ENCODE measurements at regions not wholly inside any gene's neighbourhood (a gene's known extent, or its start where the extent isn't known, plus 50 kb on each side); places are given as distances from the start of the nearest gene placed in this dataset.

- POLR2A ChIA-PET, result no interaction called here
- no peak overlapping the region for H3K4me3 ChIP-seq (replicated peaks in 1 of 3; ENCODE audit: insufficient read depth in 1 of 3, low read depth in 1 of 3, low read length in 3 of 3)
- intact Hi-C loops (cut with micrococcal nuclease), result no loop called here
- H3K9me3 ChIP-seq (replicated peaks; ENCODE audit: control insufficient read depth, insufficient read depth, low read length), result no peaks in the 10 kb centered on the region
- H2AFZ ChIP-seq (ENCODE audit: low read depth, low read length), result no peak overlapping the region
- no peak overlapping the region for H3K27ac ChIP-seq (ENCODE audit: insufficient read depth, low read depth, low read length)
- no peaks in the 10 kb centered on the region for H3K79me2 ChIP-seq (ENCODE audit: control insufficient read depth, insufficient read depth, low read length)
- H3K36me3 ChIP-seq (ENCODE audit: control insufficient read depth in 2 of 2, extremely low read depth in 1 of 2, insufficient read depth in 2 of 2, low read length in 2 of 2), result no peaks in the 10 kb centered on the region
- H3K27me3 ChIP-seq (ENCODE audit: control insufficient read depth in 2 of 2, insufficient read depth in 2 of 2, low read length in 2 of 2), result no peaks in the 10 kb centered on the region
- no peak overlapping the region for H3K4me2 ChIP-seq (ENCODE audit: insufficient read depth, low read length)
- DNase-seq (ENCODE audit: low read depth, low spot score), result no peak
- no peaks in the 10 kb centered on the region for H4K20me1 ChIP-seq (replicated peaks; ENCODE audit: control insufficient read depth, extremely low read depth, insufficient read depth, low read length)
- dilution Hi-C loops (cut with MboI; ENCODE audit: extremely low pct_ligation_motif_present, low sequenced_read_pairs), result no loop called here
- no peak overlapping the region for H3K9ac ChIP-seq (replicated peaks; ENCODE audit: extremely low read depth, insufficient read depth, low read length)
- no peaks in the 10 kb centered on the region for H3K9me1 ChIP-seq (replicated peaks; ENCODE audit: control insufficient read depth, extremely low read depth, insufficient read depth, low read length)
- BruUV-seq (replicated peaks), result no TSS peak
- CTCF ChIA-PET, result interaction anchor here (1.3 to 2.2 kb wide), 2 partner anchors 10 to 39 kb away, joined by 3 to 8 read pairs; no protein-coding TSS in a partner anchor
- no peak for TF ChIP-seq EZH2 (IDR thresholded peaks at IDR 0.05; ENCODE audit: borderline replicate concordance, low read depth, low read length, severe bottlenecking)
- FAIRE-seq, result no peak
- no peaks in the 10 kb centered on the region for H3K4me1 ChIP-seq (ENCODE audit: control insufficient read depth, extremely low read depth, insufficient read depth, low read length)
These were observed 1783.6 kb upstream of the FLRT2 start for GRCh38 chr14:83746336-83746735.

- TF ChIP-seq CTCF (IDR thresholded peaks at IDR 0.05; ENCODE audit: extremely low read depth in 1 of 2, insufficient read depth in 1 of 2, low read depth in 1 of 2, low read length in 2 of 2) (no peak), GATA2 (IDR thresholded peaks at IDR 0.05; ENCODE audit: insufficient read depth, insufficient read length, low read depth, low read length) (no peak), POLR2A (IDR thresholded peaks at IDR 0.05; ENCODE audit: low read depth, low read length) (no peak), FOS (IDR thresholded peaks at IDR 0.05; ENCODE audit: borderline replicate concordance, insufficient read depth, low read length) (no peak), EZH2 (IDR thresholded peaks at IDR 0.05; ENCODE audit: borderline replicate concordance, low read depth, low read length, severe bottlenecking) (no peak), MYC (IDR thresholded peaks at IDR 0.05; ENCODE audit: low read depth, low read length) (no peak), MAX (IDR thresholded peaks at IDR 0.05; ENCODE audit: insufficient read depth, insufficient read length) (no peak), JUN (IDR thresholded peaks at IDR 0.05; ENCODE audit: borderline replicate concordance, insufficient read depth, insufficient read length, low read depth) (no peak)
- ChIA-PET CTCF (interaction anchor here (1.7 to 1.8 kb wide), 2 partner anchors 11 to 19 kb away, joined by 4 to 8 read pairs; no protein-coding TSS in a partner anchor), POLR2A (no interaction called here)
- no peaks in the 10 kb centered on the region for H3K79me2 ChIP-seq (ENCODE audit: control insufficient read depth, insufficient read depth, low read length)
- no peaks in the 10 kb centered on the region for H3K9me1 ChIP-seq (replicated peaks; ENCODE audit: control insufficient read depth, extremely low read depth, insufficient read depth, low read length)
- no peak overlapping the region for H3K4me2 ChIP-seq (ENCODE audit: insufficient read depth, low read length)
- no peaks in the 10 kb centered on the region for H3K9me3 ChIP-seq (replicated peaks; ENCODE audit: control insufficient read depth, insufficient read depth, low read length)
- H3K27me3 ChIP-seq (ENCODE audit: control insufficient read depth in 2 of 2, insufficient read depth in 2 of 2, low read length in 2 of 2), result no peaks in the 10 kb centered on the region
- FAIRE-seq (no peak), DNase-seq (ENCODE audit: low read depth, low spot score) (no peak)
- no peaks in the 10 kb centered on the region for H3K4me1 ChIP-seq (ENCODE audit: control insufficient read depth, extremely low read depth, insufficient read depth, low read length)
- no TSS peak for BruUV-seq (replicated peaks)
- no peak overlapping the region for H2AFZ ChIP-seq (ENCODE audit: low read depth, low read length)
- dilution Hi-C loops (cut with MboI; ENCODE audit: extremely low pct_ligation_motif_present, low sequenced_read_pairs) (no loop called here), intact Hi-C loops (cut with micrococcal nuclease) (no loop called here)
- H3K27ac ChIP-seq (ENCODE audit: insufficient read depth, low read depth, low read length), result no peak overlapping the region
- no peak overlapping the region for H3K4me3 ChIP-seq (replicated peaks in 1 of 3; ENCODE audit: insufficient read depth in 1 of 3, low read depth in 1 of 3, low read length in 3 of 3)
- no peak overlapping the region for H3K9ac ChIP-seq (replicated peaks; ENCODE audit: extremely low read depth, insufficient read depth, low read length)
- no peaks in the 10 kb centered on the region for H3K36me3 ChIP-seq (ENCODE audit: control insufficient read depth in 2 of 2, extremely low read depth in 1 of 2, insufficient read depth in 2 of 2, low read length in 2 of 2)
- no peaks in the 10 kb centered on the region for H4K20me1 ChIP-seq (replicated peaks; ENCODE audit: control insufficient read depth, extremely low read depth, insufficient read depth, low read length)
These were observed 1772.0 kb upstream of the FLRT2 start for GRCh38 chr14:83757916-83758315.
